DMS153 (cell line): ENCODE measurements at regions not wholly inside any gene's neighbourhood (a gene's known extent, or its start where the extent isn't known, plus 50 kb on each side); places are given as distances from the start of the nearest gene placed in this dataset.
"Not testable (repeated sequence)": the region's sequence is repeated elsewhere in the genome, so short reads cannot be mapped to it uniquely, and the experiment has no call there.

Source experiments
- DNase-seq: peaks from one replicate; lab custom pipeline; 2025; lab: John Stamatoyannopoulos, UW

DNA sequence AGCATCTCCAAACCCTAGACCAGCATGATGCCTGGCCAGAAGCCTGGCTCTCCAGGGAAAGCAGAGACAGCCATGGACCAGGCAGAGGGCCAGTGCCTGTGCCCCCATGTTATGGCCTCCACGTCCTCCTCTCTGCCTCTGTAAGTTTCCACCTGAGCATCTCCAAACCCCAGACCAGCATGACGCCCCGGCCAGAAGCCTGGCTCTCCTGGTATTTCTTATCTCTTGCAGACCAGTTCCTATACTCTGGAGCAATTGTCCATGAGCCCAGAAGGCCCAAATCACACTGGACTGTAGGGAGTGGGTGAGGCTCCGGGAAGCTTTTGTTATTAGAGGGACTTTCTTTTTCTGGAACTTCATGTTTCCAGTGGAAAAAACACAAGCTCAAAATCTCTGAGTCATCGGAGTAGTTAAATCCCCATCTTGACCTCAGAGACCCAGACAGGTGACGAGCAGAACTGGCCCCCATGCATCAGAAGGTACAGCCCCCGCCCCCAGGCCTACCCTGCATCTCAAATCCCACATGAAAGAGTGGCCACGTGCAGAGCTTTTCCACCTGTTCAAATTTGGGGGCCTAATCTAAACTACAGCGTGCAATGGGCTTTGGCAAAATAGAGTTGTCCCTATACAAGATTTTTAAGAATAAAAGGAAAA lies 110.2 kb upstream of the FOXQ1 start:
- DNase-seq: no peak

DNA sequence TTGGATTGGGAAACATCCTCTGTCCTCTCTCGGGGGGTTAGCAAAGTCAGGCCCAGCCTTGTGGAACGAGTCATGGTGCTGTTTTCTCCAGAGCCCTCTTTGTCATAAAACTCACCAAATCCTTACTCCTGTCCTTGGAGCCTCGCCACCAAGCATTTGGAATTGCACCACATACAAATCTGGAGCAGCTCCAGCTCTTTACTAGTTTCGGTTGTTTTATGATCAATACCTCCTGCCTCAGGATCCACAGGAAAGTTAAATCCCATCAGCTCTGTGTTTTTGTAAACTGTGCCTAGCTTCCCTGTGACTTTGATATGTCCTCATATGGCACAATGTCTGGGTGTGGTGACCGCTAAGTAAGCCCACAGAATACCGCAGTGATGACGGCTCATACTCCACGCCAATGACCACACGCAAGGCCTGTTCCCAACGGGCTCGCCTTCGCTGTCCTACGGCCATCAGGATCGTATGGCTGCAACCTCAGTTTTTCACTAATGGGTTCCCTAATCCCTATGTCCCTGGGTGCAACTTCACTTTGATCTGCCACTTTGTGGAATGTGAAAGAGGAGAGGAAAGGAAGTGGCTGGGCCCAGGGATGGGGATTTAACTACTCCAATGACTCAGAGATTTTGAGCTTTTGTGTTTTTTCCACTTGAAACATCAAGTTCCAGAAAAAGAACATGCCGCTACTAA lies 111.3 kb upstream of the FOXQ1 start:
- DNase-seq: no peak

DNA sequence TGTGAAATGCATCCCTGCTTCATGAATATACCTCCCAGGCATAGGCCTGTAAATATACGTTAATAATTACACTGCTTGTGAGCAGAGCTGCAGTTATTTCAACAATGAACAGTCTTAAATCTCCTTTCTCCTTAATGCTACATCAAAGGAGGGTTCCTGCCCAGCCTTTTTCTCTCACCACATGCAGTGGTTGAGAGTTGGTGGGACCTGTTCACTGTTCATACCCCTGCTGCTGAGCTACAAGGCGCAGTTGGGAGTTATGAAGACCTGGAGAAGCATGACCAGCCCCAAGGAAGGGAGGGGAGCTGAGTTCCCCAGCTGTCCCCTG lies 111.9 kb upstream of the FOXQ1 start:
- DNase-seq: no peak

DNA sequence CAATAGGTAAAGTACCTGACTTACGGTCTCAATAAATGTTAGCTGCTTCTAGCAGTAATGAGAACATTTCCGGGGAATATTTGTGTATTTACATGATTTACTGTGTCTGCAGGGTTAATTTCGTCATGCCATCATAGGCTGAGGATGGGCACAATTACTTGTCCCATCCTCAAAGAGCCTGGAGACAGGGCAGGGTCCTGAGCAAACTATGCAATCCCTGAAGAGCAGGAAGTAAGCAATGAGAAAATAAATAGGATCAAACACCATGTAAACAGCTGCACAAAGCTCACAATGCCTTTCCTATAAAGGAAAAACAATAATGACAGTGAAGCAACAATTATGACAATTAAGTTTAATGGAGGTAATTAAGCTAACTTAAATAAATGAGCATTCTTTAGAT lies 114.6 kb upstream of the FOXQ1 start:
- no peak for DNase-seq

DNA sequence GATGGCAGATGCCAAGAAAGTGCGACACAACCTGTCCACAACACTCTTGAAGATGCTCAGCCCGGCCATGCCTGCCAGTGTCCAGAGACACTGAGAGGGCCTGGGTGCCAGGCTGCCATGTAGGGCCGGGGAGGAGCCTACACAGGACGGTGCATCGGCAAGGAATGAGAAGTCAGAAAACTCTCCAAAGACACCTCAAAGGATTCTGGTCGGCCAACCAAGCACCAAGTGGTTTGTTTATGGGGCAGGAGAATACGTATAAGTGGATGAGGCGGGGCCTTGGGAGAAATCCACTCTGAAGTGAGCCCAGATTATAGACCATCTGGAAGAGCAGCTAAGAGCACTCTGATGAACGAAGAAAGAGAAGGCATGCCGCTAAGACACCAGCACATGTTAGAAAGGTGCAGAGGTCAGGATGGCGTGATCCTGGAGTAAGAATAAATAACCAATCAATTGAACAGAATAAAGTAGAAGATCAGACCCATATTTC lies 120.7 kb upstream of the FOXQ1 start:
- no peak for DNase-seq

DNA sequence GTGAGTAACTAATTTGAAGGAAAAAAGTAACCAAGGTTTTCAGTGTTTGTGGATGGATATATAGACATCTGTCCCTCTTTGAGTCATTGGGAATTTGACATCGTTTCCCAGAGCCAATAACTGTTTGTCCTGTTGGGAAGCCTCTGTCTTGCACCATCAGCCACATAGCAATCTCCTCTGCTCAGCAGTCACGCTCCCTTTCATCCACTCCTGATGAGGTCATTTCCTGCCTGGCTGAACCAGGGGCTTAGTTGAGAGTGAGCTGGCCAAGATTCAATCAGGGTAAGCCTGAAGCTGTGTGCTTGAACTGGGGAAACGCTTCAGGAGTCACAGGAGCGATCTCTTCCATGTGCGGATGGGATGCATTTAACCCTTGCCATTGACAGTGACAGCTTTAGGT lies 121.5 kb upstream of the FOXQ1 start:
- no peak for DNase-seq

DNA sequence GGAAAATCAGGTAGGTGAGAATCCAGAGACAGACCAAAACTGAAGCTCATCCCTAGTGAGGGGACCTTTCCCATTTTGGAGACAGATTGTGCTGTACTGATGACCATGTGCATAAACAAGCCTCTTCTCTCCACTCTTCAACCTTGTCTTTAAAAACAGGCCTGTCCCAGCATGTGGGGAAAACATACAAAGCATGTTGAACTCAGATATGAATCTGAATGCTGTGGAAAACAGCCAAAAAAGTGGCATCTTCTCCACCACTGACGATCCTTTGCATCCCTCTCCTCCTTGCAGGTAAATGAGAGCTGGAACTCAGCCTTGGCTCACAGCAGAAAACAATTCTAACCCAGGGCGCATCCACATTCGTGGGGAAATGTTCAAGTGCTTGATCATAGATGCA lies 123.7 kb upstream of the FOXQ1 start:
- no peak for DNase-seq

DNA sequence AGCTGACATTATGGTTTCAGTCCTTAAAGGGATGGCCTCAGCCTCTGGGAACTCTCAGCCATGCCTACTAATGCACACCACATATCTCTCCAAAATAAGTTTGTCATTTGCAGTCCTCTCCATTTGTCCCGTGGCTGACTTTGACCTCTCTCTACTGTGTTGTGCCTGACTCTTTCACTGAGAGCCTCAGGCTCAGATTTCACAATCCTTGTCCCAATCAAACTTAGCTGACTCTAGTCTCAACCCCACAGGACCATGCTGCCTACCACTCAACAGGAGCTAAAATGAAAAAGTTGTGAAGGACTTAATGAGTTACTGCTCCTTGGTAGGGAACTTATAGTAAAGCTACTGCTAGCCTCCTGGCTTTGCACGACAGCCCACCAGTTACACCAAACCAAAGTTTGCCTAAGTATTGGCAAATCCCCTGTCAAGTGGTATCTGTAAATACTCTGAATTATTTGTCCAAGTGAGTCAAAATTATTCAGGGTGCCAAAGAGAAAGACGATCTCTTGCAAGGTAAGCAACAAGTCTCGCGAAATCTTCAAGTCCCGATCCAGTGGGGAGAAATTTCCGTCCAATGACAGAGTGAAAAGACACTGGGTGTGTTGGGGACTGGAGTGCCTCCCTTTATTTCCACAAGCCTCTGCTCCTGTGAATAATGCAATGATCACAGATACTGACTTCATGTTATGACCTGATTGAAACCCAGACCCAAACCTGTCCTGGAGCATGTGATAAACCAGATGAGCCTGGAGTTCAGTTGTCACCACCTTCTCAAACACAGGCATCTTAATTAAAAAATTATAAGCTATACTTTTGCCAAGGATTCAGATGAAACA lies 124.4 kb upstream of the FOXQ1 start:
- DNase-seq: no peak

DNA sequence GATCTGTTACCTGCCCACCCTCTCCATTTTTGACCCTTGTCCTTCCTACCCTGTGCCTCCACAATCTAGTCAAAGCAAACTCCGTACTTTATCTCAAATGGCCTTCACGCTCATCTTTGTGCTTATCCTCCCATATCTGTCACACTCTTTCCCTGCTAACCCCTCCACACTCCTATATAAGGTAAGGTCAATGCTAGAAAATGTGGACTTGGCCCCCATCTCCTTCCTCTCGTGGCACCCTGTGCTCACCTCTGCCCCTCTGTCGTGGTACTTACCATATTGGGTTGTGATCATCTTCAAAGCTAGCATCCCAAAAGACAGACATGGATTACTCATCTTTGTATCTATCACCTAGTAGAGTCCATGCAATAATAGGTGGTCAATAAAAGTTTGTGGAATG lies 127.6 kb upstream of the FOXQ1 start:
- no peak for DNase-seq

DNA sequence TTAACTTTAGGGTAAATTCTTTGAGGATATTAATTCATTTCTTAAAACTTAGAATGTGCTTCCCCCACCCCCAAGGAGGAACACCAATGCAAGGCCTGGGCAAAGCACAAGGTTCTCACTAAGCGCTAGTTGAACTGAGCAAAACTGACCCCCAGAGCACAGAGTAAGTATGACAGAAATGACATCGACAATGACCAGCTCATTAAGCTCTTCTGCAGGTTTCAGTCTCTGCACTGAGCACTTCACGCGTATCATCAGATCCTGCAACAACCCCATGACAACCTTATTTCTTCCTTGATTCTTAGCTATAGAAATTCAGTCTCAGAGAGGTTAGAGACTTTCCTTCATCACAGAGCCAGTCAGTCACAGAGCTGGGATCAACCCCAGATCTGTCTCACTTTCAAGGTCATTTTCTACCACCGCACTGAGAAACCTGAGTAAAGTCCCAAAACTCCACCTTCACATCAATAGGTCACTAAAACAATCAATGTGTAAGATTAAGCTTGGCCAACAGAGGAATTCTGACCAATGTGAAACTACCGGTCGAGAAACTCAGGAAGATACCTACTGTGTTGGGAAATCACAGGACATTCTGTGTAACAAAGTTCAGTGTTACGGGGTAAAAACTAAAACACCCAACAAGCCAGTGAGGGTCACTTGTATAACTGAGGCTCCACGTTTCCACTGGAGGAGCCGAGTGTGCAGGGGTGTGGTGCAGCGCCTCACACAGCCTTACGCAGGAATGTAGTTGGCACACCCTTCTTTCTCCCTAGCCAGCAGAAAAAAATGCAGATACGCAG lies 129.0 kb upstream of the FOXQ1 start:
- no peak for DNase-seq

DNA sequence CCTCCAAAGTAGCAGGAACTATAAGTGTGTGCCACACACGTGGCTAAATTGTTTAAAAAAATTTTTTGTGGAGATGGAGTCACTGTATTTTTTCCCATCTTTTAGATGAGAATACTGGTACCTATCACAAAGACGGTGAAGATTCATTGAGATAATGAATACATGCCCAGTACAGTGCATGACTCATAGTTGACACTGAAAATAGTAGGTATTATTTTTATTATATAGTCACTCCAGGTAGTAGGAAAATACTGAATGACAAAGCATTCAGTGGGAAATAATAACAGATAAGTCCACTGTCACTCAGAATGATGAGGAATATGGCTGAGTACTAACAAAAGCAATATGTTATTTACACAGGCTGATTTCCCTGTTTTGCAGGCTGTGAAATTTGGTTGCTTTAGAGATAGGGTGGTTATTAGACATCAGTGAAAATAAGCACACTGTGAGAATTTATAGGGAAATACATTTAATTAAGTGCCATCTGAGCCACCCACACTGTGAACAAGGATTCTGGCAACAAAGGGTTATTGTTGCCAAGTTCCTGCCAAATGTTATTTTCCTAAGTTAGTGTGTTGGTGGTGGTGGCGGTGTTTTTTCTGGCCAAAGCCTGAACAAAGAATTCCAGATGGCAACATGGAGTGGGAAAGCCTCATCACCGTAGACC lies 129.8 kb upstream of the FOXQ1 start:
- DNase-seq: no peak

DNA sequence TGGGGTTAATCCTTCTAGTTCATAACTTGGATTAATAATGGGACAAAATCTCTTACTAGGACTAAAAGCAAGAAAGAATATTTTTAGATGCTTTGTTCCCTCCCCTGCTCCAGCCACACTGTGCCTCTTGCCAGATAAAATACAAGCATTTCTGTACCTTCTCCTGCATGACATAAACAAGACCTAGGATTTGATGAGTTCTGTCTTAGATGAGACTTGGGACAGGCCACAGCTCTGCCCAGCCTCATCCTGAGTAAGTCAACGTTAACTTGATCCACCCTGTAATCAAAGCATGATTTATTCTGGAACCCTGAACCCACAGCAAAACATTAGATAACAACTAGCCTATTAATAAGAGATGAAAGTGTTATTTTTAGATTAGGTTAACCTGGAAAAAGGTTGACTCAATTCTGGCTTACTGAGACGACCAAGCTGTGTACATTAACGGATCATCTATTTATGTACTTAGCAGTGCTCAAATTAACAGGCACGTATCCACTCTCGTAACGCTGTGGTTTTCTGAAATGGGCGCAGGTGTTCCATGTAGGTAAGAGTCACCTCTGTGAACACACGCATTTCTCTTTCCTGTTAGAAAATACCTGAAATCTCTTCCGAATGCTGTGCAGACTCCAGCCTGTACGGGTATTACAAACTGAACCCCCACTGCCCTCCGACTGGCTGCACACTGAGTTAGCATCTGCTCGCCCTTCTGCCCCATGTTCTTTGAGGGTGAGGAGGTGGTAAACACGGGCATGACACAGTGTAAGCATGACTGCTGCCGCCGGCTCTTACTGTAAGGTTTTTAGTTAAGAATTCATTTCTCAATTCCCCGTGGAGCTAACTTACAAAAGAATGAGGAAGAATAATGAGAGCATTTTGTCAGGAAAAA lies 132.1 kb upstream of the FOXQ1 start:
- DNase-seq: peak; percentile 3

DNA sequence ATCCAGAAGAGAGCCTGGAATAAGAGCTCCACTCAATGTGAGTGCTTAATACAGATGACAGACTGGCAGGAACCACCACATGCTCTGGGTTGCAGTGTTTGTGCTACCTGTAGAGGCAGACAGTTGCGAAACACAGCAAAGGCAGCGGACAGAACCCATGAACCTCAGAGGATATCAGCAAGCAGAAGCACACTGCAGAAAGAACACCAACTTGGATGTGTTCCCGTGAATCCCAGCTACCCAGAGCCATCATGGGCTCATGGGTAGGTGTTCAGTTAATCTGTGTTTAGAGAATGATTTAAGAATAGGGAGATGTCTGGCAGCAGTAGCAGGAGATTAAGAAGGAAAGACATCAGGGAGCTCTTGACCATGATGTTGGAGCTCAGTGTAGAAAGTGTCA lies 133.3 kb upstream of the FOXQ1 start:
- DNase-seq: no peak

DNA sequence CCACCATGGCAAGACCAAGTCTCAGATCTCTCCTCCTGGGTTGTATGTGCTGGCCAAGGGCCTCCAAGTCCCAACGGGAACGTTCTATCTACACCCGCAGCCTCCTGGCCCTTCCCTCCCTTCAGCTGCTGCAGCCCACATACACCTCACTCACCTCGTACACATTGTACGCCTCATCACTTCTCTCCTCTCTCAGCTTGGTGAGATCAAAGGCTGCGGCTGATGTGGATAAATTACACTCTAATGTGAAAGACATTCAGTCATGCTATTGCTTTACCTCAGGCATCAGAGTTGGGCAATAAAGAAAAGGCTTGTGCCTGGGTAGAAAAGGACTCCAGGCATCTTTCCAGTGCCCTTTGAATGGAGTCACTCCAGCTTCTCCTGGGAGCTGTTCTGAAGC lies 135.3 kb upstream of the FOXQ1 start:
- no peak for DNase-seq

DNA sequence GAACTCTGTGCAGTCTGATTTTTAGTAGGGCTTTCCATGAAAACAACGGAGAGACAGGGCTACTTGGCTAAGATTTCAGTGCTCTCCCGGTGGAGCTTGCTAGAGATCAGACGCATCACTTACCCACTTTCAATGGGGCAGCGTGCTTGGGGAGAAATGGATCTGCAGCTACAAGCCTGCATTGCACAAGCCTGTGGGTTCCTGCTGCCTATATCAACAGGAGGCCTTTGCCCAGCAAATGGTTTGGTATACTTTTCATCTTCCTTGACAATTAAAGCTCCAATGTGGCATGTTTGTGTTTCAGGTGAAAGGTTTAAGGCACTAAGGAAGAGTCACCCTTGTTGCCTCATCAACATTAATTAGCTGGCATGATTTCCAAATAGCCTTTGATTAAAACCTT lies 136.0 kb upstream of the FOXQ1 start:
- no peak for DNase-seq

DNA sequence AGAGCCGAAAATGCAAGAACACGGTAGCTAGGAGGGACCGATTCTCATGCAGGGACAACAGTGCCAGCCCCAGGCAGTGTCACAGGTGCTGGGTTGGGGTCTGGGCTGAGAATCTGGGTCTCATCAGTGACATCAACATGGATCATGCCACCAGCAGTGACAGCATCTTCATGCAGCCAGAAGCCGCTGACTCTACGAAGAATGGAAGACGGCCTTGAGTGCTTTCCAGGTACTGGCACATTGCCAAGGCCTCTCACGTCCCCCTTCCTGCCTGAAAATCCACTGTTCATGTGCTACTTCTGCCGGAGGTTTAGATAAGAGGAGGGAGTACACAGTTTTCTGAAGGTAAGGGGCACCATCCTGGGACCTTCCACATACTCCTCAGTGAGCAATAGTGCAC lies 141.1 kb upstream of the FOXQ1 start:
- no peak for DNase-seq

DNA sequence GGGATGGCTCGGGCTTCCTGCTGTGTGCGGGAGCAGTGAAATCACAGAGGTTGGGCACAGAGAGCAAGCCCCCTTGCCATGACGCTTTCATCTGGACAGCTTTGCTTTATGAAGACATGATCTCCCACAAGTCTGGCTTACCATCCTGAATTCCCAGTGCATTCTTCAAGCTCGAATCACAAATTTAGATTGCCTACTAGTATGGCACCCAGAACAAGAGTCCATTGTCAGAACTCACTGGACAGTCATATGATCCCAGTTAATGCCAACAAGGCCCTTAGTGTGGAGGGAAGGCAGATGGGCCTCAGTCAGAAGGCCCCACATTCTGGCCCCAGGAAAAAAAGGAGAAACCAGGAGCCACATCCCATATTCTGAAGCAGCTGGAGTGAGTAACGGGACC lies 147.3 kb upstream of the FOXQ1 start:
- no peak for DNase-seq

DNA sequence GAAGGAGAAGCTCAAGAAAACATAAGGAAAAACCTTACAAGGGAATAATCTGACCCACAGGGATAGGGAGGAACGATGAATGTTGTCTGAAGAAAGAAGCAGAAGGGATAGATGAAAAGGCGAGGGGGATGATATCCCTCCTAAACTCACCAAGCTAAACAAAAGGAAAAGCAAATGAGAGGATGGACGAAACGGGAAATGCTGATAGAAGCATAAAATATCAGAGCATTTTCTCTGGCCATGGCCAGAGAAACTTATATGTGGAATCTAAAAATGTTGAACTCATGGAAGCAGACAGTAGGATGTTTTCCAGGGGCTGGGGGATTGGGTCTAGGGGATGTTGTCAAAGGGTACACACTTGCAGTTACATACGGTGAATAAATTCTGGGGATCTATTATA lies 148.4 kb upstream of the FOXQ1 start:
- DNase-seq: no peak

DNA sequence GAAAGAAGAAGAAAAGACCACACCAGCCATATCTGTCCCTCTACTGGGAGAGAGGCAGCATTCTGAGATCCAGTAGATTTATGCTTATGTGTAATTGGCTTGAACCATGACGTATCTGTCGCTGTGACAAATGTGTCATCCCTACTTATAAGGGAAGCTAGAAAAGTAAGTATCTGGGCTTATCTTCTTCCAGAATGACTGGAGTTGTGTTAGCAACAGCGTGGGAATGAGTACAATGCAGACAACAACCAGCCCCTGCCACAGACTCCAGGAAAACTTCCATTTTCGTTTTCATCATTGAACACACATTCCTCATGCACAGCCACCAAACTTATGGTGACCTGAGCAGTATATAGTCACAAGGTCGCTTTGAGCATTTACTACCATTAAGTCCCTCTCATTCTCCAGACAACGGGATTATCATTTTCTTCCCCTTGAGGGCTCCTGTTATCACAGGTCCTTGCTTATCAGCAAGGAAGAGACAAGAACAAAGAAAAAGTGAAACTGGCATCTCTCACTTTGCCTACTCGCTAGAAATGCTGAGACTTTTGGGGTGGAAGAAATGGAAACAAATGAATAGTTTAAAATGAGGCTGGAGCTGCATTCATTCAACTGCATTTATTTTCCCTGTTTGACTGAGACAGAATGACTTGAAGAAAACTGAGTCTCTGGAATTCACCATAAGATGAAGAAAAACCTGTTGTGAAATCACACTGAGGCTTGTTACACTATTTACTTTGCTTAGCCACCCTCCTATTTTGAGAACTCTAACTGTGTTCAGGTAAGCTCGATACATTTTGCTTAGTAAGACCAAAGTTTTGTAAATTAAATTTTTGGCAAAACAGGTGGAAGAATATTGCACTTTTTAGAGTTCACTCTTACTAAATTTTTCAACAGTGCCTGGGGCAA lies 149.3 kb upstream of the FOXQ1 start:
- DNase-seq: no peak

DNA sequence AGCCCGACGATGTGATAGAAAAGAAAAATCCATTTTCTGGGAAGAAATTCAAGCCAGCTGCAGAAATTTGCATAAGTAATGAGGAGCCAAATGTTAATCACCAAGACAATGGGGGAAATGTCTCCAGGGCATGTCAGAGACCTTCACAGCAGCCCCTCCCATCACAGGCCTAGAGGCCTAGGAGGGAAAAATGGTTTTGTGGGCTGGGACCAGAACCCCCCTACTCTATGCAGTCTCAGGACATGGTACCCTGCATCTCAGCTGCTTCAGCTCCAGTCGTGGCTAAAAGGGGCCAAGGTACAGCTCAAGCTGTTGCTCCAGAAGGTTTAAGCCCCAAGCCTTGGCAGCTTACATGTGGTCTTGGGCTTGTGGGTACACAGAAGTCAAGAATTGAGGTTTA lies 155.5 kb upstream of the FOXQ1 start:
- DNase-seq: not testable (repeated sequence)
